Fibroblast of skin of left biceps (primary cell): ENCODE measurements at regions not wholly inside any gene's neighbourhood (a gene's known extent, or its start where the extent isn't known, plus 50 kb on each side); places are given as distances from the start of the nearest gene placed in this dataset.
A peak's percentile ranks its signal among the peaks of the same experiment; 100 is the strongest.

Source experiments
- DNase-seq, 2 experiments: peaks; one replicate each; pipeline ENCODE4 v3.0.0-alpha.2; 2013; ENCODE audit warnings: low read depth in 2 of 2

DNA sequence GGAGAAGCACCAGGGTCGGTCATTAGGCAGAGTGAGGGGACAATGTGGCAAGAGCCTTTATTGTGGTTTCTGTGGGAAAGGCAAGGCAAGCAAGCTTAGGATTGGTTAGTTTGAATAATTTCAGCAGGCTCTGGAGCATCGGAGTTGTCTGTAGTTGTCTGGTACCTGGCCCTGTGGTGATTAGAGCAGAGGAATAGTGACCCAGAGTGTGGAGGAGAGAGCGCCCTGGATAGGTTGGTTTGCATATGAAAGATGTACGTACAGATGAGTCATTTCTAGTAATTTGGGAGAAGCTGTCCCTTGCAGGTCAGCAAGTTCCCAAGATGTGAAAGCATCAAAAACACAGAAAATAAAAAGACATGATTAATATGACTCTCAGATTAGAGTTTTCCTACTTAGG, 383.1 kb upstream of the MEX3C start:
- DNase-seq: no peak

DNA sequence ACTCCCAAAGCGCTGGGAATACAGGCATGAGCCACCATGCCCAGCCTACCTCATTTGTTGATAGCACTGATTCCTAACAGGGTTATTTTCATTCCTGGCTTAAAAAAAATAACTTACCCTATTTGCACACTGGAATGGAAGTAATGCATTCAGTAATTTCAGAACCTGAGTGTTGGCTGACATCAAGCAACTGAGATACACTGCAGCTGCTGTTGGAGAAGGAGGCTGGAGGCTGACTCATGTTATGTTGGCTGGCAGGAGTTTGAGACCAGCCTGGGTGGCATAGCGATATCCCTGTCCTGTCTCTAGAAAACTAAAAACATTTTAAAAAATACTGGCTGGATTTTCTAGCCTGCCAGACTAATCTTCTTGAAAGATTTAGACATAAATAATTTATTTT, 385.1 kb upstream of the MEX3C start:
- DNase-seq: no peak

DNA sequence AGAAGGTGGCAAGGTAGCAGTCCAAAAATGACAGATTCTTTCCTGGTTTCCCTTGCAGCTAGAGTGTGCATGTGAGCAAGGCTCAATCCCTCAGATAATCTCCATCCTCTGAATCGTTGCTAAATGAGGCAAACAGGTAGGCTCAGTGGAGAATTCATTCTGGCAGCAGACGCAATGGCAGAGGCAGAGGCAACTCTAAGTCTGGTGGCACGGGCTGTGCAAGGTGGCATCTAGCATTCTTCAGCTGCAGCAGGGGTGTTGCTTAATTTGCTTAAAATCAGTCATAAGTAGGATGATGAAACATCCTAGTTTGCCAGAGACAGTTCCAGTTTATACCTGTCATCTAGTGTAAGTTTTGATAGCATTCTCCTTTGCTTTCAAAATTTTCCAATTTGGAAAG, 391.1 kb upstream of the MEX3C start:
- no peak for DNase-seq

DNA sequence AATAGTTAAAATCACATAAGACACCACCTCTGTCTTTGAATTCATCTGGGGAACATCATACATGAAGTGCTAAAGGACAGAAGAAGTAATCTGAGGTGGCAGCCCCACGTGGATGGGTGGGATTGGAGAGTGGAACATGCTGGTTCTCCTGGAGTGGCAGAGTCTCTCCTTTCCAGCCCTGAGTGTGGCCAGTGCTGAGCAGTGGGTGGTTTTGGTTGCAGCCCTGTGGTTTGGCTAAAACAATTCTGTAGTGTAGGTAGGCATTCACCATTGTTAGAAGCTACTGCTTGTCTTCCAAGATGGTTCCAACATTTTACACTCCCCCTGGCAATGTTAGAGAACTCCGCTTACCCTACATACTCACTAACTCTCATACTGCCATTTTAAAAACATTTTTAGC, 396.4 kb upstream of the MEX3C start:
- no peak for DNase-seq

DNA sequence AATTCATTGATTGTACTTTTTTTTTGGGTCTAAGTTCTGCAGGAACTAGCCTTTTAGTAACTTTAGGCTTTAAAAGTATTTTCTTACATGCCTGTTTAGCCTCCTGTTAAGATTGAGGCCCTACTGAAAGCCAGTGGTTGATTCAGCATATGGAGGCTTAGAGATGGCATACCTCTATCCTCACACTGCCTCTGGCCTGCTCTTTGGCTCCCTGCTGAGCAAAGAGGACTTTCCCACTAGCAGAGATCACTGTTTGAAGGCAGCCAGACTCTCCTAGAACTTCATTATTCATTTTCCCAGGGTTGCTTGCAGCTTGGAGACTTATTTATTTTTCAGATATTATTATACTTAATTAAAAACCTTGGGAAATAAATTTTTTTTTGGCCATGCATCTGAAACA, 405.6 kb upstream of the MEX3C start:
- DNase-seq: no peak

DNA sequence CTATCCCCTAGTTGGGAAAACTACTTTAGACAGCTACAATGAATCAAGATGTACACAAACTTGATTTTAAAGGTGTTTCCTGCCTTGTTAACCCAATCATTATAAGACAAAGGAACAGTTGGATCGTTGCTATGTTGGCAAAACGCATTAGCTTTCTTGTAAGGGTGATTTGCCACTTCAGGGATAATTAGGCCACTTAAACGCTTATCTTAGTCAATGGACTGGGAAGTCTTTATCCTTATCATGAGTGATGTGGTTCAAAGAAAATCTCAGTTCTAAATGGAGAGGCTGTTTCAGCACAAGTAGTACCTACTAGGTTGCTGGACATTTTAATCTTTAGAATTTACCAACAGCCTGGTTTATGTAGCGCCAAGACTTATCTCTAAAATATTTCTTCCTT, 406.1 kb upstream of the MEX3C start:
- no peak for DNase-seq

DNA sequence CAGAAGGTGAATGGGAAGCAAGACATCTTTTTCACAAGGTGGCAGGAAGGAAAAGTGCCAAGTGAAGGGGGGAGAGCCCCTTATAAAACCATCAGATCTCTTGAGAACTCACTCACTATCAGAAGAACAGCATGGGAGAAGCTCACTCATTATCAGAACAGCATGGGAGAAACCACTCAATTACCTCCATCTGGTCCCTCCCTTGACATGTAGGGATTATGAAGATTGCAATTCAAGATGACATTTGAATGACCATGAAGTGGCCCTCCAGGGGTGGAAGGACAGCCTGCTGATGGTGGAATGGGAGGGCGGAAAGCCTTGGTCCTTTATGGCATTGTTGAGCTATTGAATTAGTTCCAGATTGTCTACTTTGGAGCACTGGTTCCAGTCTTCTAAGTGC, 413.0 kb upstream of the MEX3C start:
- DNase-seq: no peak

DNA sequence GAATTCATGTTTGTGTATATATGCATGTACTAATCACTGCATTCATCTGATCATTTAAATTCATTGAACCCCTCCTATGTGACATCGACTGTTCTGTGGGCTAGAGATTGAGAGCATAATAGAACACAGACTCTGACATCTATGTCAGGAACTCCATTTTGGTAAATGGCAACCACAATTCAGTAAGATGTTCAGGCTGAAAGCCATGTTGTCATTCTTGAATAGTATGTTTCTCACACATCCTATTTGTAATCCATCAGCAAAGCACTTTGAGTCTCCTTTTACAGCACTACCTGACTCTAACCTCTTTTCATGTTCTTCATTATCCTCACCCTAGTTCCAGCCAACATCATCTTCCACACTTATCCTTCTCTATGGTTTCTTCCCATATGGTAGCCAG, 413.8 kb upstream of the MEX3C start:
- no peak for DNase-seq

DNA sequence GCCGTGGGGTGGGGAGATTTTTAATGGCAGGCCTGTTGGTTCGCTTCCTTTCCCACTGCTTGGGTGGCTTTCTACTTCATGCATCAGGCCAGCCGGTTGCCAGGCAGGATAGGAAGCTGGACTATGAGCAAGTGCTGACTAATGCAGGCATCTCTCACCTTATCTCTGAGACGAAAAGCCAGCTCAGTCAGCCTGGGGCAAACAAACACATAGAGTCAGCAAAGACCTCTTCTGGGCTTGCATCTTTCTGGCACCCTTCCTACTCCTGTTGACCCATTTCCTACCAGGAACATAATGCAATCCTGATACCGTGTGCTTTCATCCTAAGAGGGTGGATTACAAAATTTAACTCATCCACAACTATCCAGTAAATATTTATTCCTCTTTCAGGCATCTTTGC, 416.6 kb upstream of the MEX3C start:
- DNase-seq: no peak

DNA sequence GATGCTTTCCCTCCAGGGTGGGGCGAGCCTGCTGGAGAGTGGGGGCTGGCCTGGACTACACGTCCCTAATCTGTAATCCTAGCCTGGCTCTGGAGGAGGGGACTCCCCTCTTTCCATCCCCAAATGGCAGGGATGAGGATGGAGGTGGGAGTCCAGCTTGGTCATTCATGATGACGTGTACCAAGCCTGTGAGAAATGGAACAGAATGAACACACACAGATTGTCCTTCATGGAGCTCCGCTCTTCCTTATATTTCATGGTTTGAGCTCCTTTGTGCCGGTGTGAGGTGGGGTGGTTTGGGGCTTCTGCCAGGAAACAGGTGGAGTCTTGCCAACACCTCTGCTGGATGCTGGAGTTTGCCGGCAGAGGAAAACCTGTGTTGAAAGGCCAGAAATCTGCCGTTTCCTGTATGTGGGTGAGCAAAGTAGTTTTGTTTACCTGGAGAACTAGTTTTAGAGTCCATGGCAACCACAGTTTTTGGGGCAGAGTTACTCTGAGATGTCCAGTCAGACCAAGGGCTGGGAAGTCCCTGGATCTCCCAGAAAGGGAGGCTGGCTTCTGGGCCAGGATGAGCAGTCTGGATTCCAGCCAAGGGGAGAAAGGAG, 417.6 kb upstream of the MEX3C start:
- no peak for DNase-seq

DNA sequence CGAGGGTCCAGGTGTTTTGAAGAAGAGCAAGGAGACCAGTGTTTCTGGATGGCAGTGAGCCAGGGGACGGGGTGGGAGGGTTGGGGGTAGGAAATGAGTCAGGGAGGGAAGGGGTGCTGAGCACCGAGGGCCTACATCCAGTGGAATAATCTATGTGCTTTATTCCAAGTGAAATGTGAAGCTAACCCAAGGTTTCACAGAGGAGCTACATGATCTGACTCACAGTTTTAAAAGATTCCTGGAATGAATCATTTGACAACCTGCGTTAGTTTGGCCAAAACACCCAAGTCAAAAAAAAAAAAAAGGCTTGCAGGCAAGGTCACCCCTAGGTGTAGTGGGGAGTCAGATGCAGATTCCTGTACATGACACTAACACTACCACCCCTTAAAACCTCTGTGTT, 419.7 kb upstream of the MEX3C start:
- no peak for DNase-seq

DNA sequence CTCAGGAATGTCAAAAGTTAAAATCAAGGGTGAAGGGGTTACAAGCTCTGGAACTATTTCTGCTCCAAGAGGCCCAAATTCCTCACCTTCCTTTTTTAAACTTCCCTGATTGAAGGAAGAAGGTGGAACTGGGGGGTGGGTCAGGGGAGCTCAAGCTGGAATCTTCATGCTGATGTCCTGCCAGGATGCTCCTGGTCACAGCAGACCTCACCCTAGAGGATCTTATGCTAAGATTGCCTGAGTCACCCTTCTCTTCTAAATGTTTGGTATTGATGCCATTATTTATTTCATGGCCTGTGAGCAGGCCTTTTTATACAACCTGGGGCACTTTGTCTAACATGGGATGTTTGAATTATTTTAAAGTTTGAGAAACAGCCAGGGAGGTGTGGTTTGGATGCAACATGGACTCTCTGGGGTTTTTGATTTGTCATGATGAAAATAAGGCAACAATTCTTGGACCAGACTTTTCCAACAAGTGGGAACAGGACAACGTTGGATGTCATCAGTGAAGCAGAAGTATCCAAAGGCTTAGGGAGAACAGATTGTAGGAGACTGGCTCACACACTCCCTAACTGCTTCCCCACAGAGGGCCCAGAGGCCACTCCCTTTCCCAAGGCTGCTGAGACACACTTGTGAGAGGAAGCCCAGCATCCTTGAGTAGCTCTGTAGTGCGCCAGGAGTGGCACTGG, 420.2 kb upstream of the MEX3C start:
- no peak for DNase-seq

DNA sequence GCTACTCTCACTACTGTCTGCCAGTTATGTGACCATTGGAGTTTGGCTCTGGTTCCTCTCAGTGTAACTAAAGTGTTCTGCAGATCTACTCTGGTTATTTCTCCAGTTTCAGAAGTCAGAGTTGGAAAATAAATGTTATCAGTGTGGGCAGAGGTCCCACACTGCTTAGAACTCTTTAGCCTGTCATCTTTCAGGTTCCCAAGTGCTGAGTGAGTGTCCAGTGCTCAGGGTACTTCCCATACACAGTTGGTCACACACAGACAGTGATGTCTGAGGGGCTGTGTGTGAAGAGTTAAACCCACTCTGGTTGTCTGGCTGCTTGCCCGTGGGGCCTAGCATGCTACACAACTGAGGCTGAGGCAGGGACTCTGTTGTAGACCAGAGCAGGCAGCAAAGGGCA, 421.8 kb upstream of the MEX3C start:
- no peak for DNase-seq

DNA sequence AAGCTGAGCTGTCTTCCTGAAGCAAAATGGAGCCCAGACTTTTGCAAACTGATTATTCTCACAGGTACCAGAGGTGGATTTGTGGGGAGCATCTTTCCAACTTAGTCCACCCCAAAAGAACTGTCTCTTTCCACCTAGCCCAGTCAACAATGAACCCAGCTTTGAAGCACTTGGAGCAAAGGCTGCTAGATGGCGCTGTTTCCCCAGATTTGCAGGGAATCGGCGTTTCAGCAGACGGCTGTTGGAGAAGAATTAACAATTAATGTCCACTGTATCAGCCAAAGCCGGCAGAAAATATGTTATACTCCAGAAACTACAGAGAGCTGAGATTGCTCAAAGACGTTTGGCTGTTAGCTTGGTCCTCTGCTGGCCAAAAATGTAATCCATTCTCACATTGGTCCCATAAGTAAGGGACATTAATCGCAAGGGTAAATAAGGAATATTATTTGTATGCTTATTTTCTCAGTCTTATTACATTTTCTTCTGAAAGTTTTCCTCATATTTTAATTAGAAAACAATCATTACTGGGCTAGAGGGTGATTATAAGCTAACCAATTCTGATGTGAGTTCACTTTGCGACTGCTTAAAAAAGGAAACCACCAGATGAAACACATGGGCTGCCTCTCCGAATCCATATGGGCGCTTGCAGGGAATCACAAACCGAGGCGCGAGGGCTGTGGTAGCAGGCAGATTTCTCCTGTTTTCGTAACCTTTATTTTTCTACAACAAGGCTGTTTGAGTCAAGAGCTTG, 423.8 kb upstream of the MEX3C start:
- peak in 1 of 2 experiments; percentile 12 for DNase-seq

DNA sequence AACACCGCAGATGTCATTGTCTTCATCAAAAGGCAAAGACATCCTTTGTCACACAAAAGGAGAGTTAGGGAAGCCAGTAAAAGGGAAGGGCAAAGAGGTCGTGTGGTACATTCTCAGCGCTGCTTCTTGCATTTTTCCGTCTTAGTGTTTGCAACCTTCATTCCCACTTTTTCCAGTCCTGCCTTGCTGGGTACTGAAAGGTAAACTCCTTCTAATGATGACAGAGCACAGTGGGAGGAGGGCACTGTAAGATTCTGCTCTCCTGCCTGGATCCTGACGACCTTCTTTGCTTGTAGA, 424.3 kb upstream of the MEX3C start:
- DNase-seq: no peak

DNA sequence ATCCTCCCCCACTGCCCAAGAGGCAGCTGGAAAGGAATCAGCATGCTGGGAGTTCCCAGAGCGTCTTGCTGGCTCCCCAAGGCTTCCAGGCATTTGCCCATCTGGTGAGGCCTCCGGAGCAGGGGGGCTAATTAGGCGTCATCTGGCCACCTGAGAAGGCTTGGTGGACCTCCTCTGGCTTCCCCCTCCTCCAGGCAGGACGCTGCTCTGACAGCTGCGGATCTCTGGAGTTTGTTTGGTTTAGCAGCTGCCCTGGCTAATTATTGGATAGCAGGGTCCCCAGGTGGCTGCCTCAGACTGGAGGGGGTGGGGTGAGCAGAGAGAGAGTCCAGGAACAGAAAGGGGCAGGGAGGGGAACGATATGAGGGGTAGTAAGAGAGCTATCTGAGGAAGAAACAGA, 425.2 kb upstream of the MEX3C start:
- DNase-seq: no peak

DNA sequence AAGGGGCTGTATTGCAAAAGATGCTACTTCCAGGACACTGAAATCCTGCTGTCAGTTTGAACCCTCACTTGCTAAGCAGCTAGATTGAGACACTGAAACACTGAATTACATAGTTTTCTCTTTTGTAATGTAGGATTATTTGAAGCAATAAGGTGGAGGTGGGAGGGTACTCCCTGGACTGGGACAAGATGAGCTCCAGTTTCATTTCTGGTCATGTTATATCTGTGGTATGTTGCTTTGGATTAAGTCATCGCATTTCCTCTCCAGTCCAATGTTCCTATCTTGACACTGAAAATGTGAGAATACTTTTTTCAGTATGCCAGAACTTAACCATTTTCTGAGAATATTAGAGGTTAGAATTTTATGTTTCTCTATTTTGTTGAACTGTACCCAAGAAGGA, 426.2 kb upstream of the MEX3C start:
- DNase-seq: no peak

DNA sequence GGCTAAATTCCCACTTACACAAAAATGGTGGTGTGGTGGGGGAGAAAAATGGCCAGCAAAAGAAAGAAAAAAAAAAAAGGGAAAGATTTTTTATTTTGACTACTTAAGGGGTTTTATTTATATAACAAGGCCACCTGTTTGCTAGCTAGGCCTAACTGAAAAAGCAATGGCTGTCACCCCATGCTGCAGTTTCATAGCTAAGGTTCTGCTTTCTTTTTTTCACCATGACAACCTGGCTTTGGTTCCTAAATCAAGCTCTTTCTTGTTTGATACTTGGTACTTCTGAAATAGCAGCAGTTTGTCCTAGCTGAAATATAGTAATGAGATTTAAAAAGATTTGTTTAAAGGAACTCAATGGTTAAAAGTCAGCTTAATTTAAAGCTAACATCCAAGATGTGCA, 433.2 kb upstream of the MEX3C start:
- DNase-seq: no peak

DNA sequence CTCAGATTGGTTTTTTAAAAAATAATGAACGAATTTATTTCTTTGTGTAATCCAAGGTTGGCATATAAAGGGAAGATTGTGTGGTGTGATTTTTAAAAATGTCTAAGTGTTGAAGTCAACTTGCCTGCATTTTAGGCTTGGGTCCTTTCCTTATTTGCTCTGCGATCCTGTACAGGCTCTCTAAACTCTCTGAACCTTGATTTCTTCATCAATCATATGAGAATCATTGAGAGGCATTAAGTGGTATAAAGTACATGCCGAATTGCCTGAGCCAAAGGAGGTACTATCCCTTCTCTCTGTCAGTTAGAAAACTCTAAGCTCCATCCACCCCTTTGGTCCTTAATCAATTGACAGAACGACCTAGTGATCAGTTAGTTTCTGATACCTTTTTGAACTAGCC, 440.4 kb upstream of the MEX3C start:
- DNase-seq: no peak

DNA sequence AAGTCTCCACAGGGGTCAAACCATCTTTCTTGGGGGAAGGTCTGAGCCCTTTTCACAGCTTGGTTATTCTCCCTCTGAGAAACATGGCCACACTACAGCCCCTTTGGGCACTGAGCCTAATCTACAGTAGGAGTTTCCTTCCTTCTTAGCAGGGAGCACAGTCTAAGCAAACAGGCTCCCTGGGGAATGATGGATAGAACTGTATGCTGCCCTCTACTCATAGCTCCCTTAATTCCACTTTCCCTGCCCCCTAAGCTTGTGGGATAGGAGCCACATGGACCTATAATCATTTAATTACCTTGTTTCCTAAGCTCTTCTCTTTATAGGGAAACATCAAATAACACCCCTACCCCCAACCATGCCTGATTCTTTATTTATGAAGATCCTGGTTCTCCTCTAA, 442.1 kb upstream of the MEX3C start:
- no peak for DNase-seq

DNA sequence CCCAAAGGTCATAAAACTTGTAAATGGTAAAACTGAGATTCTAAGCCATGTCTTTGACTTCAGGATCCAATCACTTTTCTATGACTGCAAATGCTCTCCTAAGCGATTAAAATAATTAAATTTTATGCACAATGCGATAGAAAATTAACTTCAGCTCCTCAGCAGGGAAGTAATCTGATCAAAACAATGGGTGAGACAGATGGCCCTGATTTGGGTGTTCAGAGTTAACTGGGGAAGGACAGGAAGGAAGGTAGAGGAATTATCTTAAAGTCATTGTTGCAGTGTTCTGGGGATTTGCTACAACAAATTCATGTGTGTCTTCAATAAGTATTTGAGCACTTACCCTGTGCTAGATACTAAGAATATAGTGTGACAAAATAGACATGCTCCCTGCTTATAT, 446.0 kb upstream of the MEX3C start:
- DNase-seq: no peak

DNA sequence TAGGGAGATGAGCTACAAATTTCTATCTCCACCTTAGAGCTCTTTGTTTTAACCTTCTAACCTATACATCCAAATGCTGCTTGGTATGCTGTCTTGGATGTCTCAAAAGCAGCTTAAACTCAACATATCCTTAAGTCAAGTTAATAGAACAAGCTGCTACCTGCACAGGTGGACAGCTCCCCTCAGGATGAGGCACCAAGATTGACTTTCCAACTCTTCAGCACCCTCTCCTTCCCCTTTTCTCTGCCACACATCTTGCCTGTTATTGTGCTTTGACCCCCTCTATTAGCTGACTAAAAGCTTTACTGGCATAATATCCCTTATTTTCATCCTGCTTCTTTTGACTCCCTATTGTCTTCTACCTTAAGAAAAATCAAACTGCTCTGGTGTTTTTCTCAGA, 448.1 kb upstream of the MEX3C start:
- no peak for DNase-seq

DNA sequence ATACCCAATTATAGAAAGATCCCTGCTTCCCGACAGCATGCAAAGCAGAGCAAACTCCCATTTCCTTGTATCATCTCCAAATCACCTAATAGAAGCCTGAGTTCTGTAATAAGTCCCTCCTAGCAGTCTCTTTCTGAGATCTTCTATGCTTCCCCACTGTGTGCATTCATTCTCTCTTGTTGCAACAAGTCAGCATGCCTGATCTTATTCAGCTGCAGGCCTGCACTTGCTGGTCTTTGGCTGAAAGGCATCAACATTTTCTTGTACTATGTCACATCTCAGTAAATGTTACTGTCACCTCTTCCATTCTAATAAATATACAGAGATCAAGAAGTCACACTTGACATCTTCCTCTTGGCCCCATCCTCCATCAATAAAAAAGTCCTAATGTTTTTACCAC, 449.9 kb upstream of the MEX3C start:
- DNase-seq: no peak

DNA sequence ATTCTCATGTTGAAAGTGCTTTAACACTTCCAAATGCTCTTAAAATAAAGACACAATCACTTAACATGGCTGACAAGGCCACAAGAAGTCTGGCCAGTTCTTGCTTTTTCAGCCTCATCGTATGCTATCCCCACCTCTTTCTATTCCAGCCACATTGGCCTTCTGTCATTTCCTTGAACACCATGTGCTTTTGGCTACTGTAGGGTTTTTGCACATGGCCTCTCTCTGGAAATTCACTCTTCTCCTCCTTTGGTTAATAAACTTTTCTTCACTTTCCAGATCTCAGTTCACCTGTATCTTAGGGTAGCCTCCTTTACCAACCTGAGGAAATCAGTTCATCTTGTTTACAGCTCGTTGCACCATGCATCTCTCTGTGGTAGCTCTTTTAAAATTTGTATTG, 450.5 kb upstream of the MEX3C start:
- no peak for DNase-seq
